H1 (cell line): ENCODE measurements at regions not wholly inside any gene's neighbourhood (a gene's known extent, or its start where the extent isn't known, plus 50 kb on each side); places are given as distances from the start of the nearest gene placed in this dataset.

Experiments
- CTCF ChIA-PET: fragments of 300-600 bp; sonication (Branson Sonifier 250); formaldehyde crosslinking; loops from one replicate; lab custom pipeline; 2021; ENCODE audit not compliant: partially characterized antibody; lab: Charles Lee
- POLR2A ChIA-PET: fragments of 300-600 bp; sonication (Branson Sonifier 250); formaldehyde crosslinking; loops from one replicate; lab custom pipeline; 2021; ENCODE audit warnings: inconsistent platforms; ENCODE audit not compliant: partially characterized antibody; lab: Charles Lee
- DNase-seq, 2 experiments: peaks; one replicate each; pipeline versions ENCODE4 v3.0.0 to v3.0.0-alpha.2; 2010 to 2022; ENCODE audit warnings: low spot score in 2 of 2, low read depth in 1 of 2, mixed read lengths in 1 of 2
- FAIRE-seq: peaks from 2 replicates; lab custom pipeline; 2011; peaks lifted over from hg19 to GRCh38; lab: Jason Lieb, UNC
- H2AFZ ChIP-seq: 2 replicates; pipeline ENCODE4 v1.8.1; 2012; ENCODE audit warnings: low read length, inconsistent platforms
- H2AK5ac ChIP-seq: 2 replicates; pipeline ENCODE4 v1.6.1; 2013; ENCODE audit warnings: low read depth, low read length
- H2BK120ac ChIP-seq: replicated peaks from 2 replicates; pipeline ENCODE3; 2013; ENCODE audit warnings: low read depth, low read length, inconsistent platforms
- H2BK12ac ChIP-seq: 2 replicates; pipeline ENCODE4 v1.6.1; 2013; ENCODE audit warnings: low read depth, low read length
- H2BK15ac ChIP-seq: 2 replicates; pipeline ENCODE4 v1.6.1; 2013; ENCODE audit warnings: low read length
- H2BK20ac ChIP-seq: 2 replicates; pipeline ENCODE4 v1.6.1; 2013; ENCODE audit warnings: low read length
- H2BK5ac ChIP-seq: 2 replicates; pipeline ENCODE4 v1.6.1; 2013; ENCODE audit warnings: low read depth, low read length
- H3K14ac ChIP-seq: 2 replicates; pipeline ENCODE4 v1.6.1; 2013; ENCODE audit warnings: inconsistent platforms; ENCODE audit not compliant: insufficient read length
- H3K18ac ChIP-seq: 2 replicates; pipeline ENCODE4 v1.6.1; 2013; ENCODE audit warnings: low read length; ENCODE audit errors: extremely low read depth
- H3K23ac ChIP-seq: 2 replicates; pipeline ENCODE4 v1.6.1; 2013; ENCODE audit warnings: inconsistent platforms; ENCODE audit not compliant: insufficient read length
- H3K23me2 ChIP-seq: 2 replicates; pipeline ENCODE4 v1.6.1; 2013; ENCODE audit warnings: low read depth, low read length
- H3K27ac ChIP-seq: 2 replicates; pipeline ENCODE4 v1.6.1; 2011; ENCODE audit warnings: low read depth, low read length, inconsistent platforms
- H3K27me3 ChIP-seq, 4 experiments: replicated peaks in 1 of 4; 1 replicate in 1 of 4; 2 replicates in 3 of 4; pipeline versions ENCODE4 v1.6.1 to v1.8.1; 2011 to 2013; ENCODE audit warnings: low read length in 3 of 4, mild to moderate bottlenecking in 3 of 4, inconsistent platforms in 2 of 4, mixed read lengths in 2 of 4, moderate library complexity in 1 of 4; ENCODE audit not compliant: control insufficient read depth in 3 of 4, insufficient read depth in 3 of 4; ENCODE audit errors: extremely low read depth in 1 of 4
- H3K36me3 ChIP-seq, 4 experiments: 2 replicates each; pipeline versions ENCODE4 v1.6.1 to v1.8.1; 2011 to 2013; ENCODE audit warnings: mild to moderate bottlenecking in 4 of 4, low read length in 3 of 4, moderate library complexity in 2 of 4, control low read depth in 1 of 4, inconsistent platforms in 1 of 4; ENCODE audit not compliant: insufficient read depth in 4 of 4, control insufficient read depth in 2 of 4
- H3K4ac ChIP-seq: replicated peaks from 2 replicates; pipeline ENCODE3; 2013; ENCODE audit warnings: low read length, low read depth, mixed read lengths, inconsistent platforms; ENCODE audit not compliant: insufficient read length
- H3K4me1 ChIP-seq, 4 experiments: replicated peaks in 1 of 4; 1 replicate in 1 of 4; 2 replicates in 3 of 4; pipeline versions ENCODE4 v1.6.1 to v1.8.1; 2011 to 2013; ENCODE audit warnings: low read length in 3 of 4, inconsistent platforms in 2 of 4, mixed read lengths in 1 of 4; ENCODE audit not compliant: insufficient read depth in 4 of 4, control insufficient read depth in 3 of 4
- H3K4me2 ChIP-seq, 2 experiments: 2 replicates each; pipeline versions ENCODE4 v1.6.1 to v1.8.1; 2011 to 2013; ENCODE audit warnings: low read depth in 2 of 2, low read length in 2 of 2, control low read depth in 1 of 2, inconsistent platforms in 1 of 2, mild to moderate bottlenecking in 1 of 2; ENCODE audit not compliant: insufficient read depth in 1 of 2
- H3K4me3 ChIP-seq, 4 experiments: fragments of 200-600, 300-600 bp in 1 of 4; sonication (generic), shearing (Covaris generic), sonication (Bioruptor Twin) in 1 of 4; 2 replicates each; pipeline versions ENCODE4 v1.5.1 to v1.8.1; 2011 to 2016; ENCODE audit warnings: low read length in 4 of 4, low read depth in 3 of 4, control low read depth in 2 of 4, inconsistent platforms in 2 of 4, mild to moderate bottlenecking in 2 of 4, mixed read lengths in 1 of 4, moderate library complexity in 1 of 4; ENCODE audit not compliant: insufficient read depth in 2 of 4; ENCODE audit errors: extremely low read depth in 1 of 4
- H3K56ac ChIP-seq: replicated peaks from 2 replicates; pipeline ENCODE3; 2013; ENCODE audit warnings: low read depth, mild to moderate bottlenecking, mixed read lengths, low read length, inconsistent platforms; ENCODE audit not compliant: insufficient read length
- H3K79me1 ChIP-seq: 2 replicates; pipeline ENCODE4 v1.6.1; 2013; ENCODE audit warnings: low read depth, low read length, control low read depth
- H3K79me2 ChIP-seq, 2 experiments: 2 replicates each; pipeline versions ENCODE4 v1.6.1 to v1.8.1; 2012 to 2013; ENCODE audit warnings: low read length in 2 of 2, mild to moderate bottlenecking in 2 of 2, inconsistent platforms in 1 of 2; ENCODE audit not compliant: insufficient read depth in 2 of 2, control insufficient read depth in 1 of 2
- H3K9ac ChIP-seq, 4 experiments: replicated peaks in 1 of 4; 1 replicate in 1 of 4; 2 replicates in 3 of 4; pipeline versions ENCODE4 v1.6.1 to v1.8.1; 2011 to 2013; ENCODE audit warnings: low read depth in 3 of 4, low read length in 3 of 4, control low read depth in 2 of 4, mild to moderate bottlenecking in 2 of 4, moderate library complexity in 2 of 4, inconsistent platforms in 1 of 4; ENCODE audit errors: extremely low read depth in 1 of 4
- H3K9me3 ChIP-seq, 2 experiments: 2 replicates each; pipeline versions ENCODE4 v1.6.1 to v1.8.1; 2012 to 2013; ENCODE audit warnings: mild to moderate bottlenecking in 2 of 2, moderate library complexity in 2 of 2, control low read depth in 1 of 2, inconsistent platforms in 1 of 2, low read depth in 1 of 2, low read length in 1 of 2, mixed read lengths in 1 of 2; ENCODE audit not compliant: insufficient read depth in 2 of 2
- H4K20me1 ChIP-seq, 2 experiments: replicated peaks in 1 of 2; 2 replicates each; pipeline versions ENCODE3 to v1.8.1; 2011 to 2013; ENCODE audit warnings: inconsistent platforms in 2 of 2, low read length in 2 of 2, mild to moderate bottlenecking in 1 of 2; ENCODE audit not compliant: insufficient read depth in 2 of 2, control insufficient read depth in 1 of 2
- H4K5ac ChIP-seq: 2 replicates; pipeline ENCODE4 v1.6.1; 2013; ENCODE audit warnings: low read length, low read depth, mixed read lengths, inconsistent platforms; ENCODE audit not compliant: insufficient read length
- H4K8ac ChIP-seq: 2 replicates; pipeline ENCODE4 v1.8.0; 2013; ENCODE audit warnings: mild to moderate bottlenecking, moderate library complexity, low read length, inconsistent platforms; ENCODE audit not compliant: insufficient read depth; ENCODE audit errors: extremely low read depth
- H4K91ac ChIP-seq: replicated peaks from 2 replicates; pipeline ENCODE3; 2013; ENCODE audit warnings: low read length, mixed read lengths, inconsistent platforms; ENCODE audit not compliant: insufficient read length
- BRCA1 ChIP-seq: IDR thresholded peaks from 2 replicates; pipeline ENCODE4 v1.6.1; 2012; ENCODE audit warnings: low read depth, low read length, improper control_type of control experiment
- CBX8 ChIP-seq: fragments of 300-800, 300-1000 bp; sonication (generic); IDR thresholded peaks from 2 replicates; pipeline ENCODE4 v1.7.1; 2016; ENCODE audit warnings: low read depth, low read length, borderline replicate concordance
- CHD2 ChIP-seq: IDR thresholded peaks from 2 replicates; pipeline ENCODE4 v1.6.1; 2012; ENCODE audit warnings: low read length, improper control_type of control experiment
- E2F6 ChIP-seq: IDR thresholded peaks from 2 replicates; pipeline ENCODE4 v1.6.1; 2012; ENCODE audit warnings: inconsistent platforms
- GABPA ChIP-seq: IDR thresholded peaks from 2 replicates; pipeline ENCODE4 v1.6.1; 2011; ENCODE audit warnings: mild to moderate bottlenecking, low read length, moderate library complexity, borderline replicate concordance; ENCODE audit not compliant: insufficient read depth
- KDM4A ChIP-seq: IDR thresholded peaks from one replicate; pipeline ENCODE4 v1.7.1; 2012; ENCODE audit warnings: low read depth, mild to moderate bottlenecking, moderate library complexity, low read length, inconsistent platforms; ENCODE audit not compliant: severe bottlenecking
- KDM5A ChIP-seq: fragments of 200-600 bp; IDR thresholded peaks from 2 replicates; pipeline ENCODE4 v1.7.1; 2012; ENCODE audit warnings: mild to moderate bottlenecking, low read length, inconsistent platforms, mixed read lengths
- SP4 ChIP-seq: IDR thresholded peaks from 2 replicates; pipeline ENCODE4 v1.6.1; 2012; ENCODE audit warnings: low read length, inconsistent platforms
- TEAD4 ChIP-seq: IDR thresholded peaks from 2 replicates; pipeline ENCODE4 v1.6.1; 2012; ENCODE audit warnings: low read depth, low read length, inconsistent platforms, mixed read lengths
- ZNF274 ChIP-seq: IDR thresholded peaks from 2 replicates; pipeline ENCODE4 v1.7.0; 2012; ENCODE audit warnings: low read length, borderline replicate concordance; ENCODE audit errors: extremely low read depth
- whole genome bisulfite sequencing, 2 experiments: shearing (Covaris generic) in 1 of 2; methylation state at CpG; one replicate each; pipeline versions ENCODE4 v1.1.6 to v1.1.7; 2013 to 2015; ENCODE audit warnings: low lambda C conversion rate in 2 of 2, mixed read lengths in 2 of 2, inconsistent platforms in 1 of 2, low coverage in 1 of 2, missing lambda C conversion rate in 1 of 2; ENCODE audit not compliant: insufficient replicate concordance in 2 of 2, insufficient coverage in 1 of 2, insufficient read length in 1 of 2; ENCODE audit errors: extremely low coverage in 1 of 2, missing lambda C conversion rate in 1 of 2; 5-methylcytosine and 5-hydroxymethylcytosine counted together

- no peaks in the 10 kb centered on the region for H3K36me3 ChIP-seq
- no peak overlapping the region for H2BK12ac ChIP-seq
- H2AFZ ChIP-seq: no peak overlapping the region
- no peak overlapping the region for H3K4me3 ChIP-seq
- ChIA-PET CTCF (interaction anchor here (0.6 kb wide), 1 partner anchor 93 kb away, joined by 3 read pairs; no protein-coding TSS in a partner anchor), POLR2A (interaction anchor here (0.7 kb wide), 1 partner anchor 36 kb away, joined by 3 read pairs; no protein-coding TSS in a partner anchor)
- no peak overlapping the region; a peak in 1 of 7 replicates for H3K9ac ChIP-seq
- no peak overlapping the region for H2AK5ac ChIP-seq
- no peak overlapping the region for H3K23ac ChIP-seq
- H2BK20ac ChIP-seq: no peak overlapping the region
- H4K5ac ChIP-seq: no peak overlapping the region
- no peak overlapping the region for H4K91ac ChIP-seq
- DNase-seq (no peak), FAIRE-seq (no peak)
- TF ChIP-seq KDM4A (no peak), E2F6 (no peak), CHD2 (no peak), ZNF274 (no peak), CBX8 (no peak), TEAD4 (no peak), BRCA1 (no peak), KDM5A (no peak), SP4 (no peak), GABPA (no peak)
- H3K4ac ChIP-seq: no peak overlapping the region
- no peak overlapping the region for H3K18ac ChIP-seq
- H4K8ac ChIP-seq: no peak overlapping the region
- no peak overlapping the region for H3K14ac ChIP-seq
- peaks cover 0 to 4% (median 2%) of the 10 kb centered on the region in 4 experiments; a peak in 2 of 7 replicates for H3K4me1 ChIP-seq
- no peaks in the 10 kb centered on the region for H3K79me1 ChIP-seq
- no peaks in the 10 kb centered on the region for H3K9me3 ChIP-seq
- no peak overlapping the region for H3K56ac ChIP-seq
- H3K27ac ChIP-seq: no peak overlapping the region
- no peak overlapping the region for H3K4me2 ChIP-seq
- H3K23me2 ChIP-seq: no peaks in the 10 kb centered on the region
- H2BK120ac ChIP-seq: no peak overlapping the region
- no peaks in the 10 kb centered on the region for H3K27me3 ChIP-seq
- no peak overlapping the region for H2BK15ac ChIP-seq
- H3K79me2 ChIP-seq: no peaks in the 10 kb centered on the region
- no peaks in the 10 kb centered on the region for H4K20me1 ChIP-seq
- H2BK5ac ChIP-seq: no peak overlapping the region
- WGBS, 2 experiments: 95% methylated on average over 1 of the region's 1 CpG; no CpG with 5 or more reads in 1 of the 2 experiments
Observed at GRCh38 chr11:22049276-22049675, 143.6 kb upstream of the ANO5 start.
